ENCODE measurements at regions not wholly inside any gene's neighbourhood (a gene's known extent, or its start where the extent isn't known, plus 50 kb on each side); places are given as distances from the start of the nearest gene placed in this dataset.

DNA sequence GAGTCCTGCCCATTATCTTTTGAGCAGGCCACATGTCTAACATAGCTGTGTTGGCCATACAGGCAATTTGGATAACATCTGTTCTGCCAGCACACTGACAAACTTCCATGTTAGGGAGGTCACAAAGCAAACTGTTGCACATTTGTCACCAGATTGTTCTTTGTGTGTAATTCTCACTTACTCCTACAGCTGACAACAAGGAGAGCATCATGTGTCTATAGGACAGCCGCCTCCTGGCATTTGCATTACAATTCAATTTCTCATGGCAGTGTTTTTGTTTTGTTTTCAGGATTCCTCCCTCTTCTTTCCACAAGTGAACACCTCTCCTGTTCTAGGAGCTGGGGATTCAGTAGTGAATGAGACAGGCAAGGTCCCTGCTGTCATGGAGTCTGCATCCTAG lies 94.3 kb upstream of the LEF1 start:
- no peak for DNase-seq

DNA sequence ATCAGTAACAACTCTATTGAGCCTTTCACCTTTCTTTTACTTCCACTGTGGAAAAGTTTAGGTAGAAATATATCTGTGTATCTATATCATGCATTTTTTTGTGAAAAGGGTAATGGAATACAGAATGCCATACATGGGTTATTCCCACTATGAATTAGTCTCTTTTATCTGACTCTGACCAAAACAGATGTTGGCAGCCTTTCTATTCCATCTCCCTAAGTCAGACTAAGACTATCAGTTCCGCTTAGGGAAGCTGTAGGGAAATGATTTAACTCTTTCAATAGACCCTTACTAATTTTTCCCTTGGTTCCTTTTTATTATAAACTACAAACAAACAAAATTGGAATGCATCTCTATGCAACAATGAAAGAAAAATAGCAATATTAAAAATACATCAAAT lies 92.3 kb upstream of the LEF1 start:
- no peak for DNase-seq

DNA sequence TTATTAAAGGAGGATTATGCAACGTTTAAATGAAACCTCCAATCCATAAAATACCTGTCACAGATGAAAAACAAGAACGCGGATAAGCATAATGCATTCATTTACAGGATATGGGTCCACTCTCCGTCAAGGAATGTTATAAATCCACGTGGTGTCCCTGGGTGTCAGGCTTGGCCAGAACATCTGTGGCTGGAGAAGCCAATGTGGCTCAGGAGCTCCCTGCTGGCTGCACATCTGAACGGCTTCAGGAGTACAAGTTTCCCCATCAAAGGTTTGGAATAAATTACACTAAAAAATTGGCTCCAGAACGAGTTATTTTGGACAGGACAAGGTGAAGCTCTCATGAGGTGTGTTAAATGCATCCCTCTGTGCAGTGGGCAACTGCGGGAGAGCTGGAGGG lies 87.8 kb upstream of the LEF1 start:
- DNase-seq, result no peak

DNA sequence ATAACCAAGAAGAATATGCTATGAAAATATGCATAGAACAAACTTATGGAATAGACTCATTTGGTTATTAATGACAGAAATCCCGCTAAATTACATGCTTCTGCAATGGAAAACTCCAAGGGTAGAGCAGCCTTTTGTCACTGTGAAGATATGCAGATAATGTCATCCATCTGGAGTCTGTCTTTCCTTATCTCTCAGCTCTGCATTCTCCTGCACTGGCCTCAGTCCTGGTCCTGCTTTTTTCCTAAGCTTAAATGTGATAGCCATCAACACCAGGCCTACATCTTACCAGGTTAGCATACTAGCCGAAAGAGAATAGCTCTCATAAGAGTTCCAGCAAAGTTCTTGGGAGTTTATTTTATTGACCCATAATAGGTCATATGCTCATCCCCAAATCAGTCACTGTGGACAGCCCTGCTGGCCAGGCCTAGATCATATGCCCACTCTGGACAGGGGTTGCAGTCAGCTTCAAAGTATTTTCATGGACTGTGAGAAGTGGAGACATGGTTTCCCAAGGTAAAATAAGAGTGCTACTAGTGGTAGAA lies 86.5 kb upstream of the LEF1 start:
- DNase-seq, result no peak

DNA sequence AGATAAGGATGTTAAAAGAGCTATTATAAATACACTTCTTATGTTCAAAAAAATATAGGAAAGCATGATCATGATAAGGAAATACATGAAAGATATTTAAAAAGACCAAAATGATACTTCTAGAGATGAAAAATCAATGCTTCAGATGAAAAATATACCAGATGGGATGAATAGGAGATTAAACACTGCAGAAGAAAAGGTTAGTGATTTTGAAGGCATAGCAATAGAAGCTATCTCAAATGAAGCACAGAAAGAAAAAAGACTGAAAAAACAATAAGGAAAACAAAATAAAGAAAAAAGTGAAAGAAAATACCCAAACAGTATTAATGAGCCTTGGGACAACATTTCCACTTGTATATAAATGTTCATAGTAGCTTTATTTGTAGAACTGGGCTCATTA lies 80.7 kb upstream of the LEF1 start:
- DNase-seq, result no peak

DNA sequence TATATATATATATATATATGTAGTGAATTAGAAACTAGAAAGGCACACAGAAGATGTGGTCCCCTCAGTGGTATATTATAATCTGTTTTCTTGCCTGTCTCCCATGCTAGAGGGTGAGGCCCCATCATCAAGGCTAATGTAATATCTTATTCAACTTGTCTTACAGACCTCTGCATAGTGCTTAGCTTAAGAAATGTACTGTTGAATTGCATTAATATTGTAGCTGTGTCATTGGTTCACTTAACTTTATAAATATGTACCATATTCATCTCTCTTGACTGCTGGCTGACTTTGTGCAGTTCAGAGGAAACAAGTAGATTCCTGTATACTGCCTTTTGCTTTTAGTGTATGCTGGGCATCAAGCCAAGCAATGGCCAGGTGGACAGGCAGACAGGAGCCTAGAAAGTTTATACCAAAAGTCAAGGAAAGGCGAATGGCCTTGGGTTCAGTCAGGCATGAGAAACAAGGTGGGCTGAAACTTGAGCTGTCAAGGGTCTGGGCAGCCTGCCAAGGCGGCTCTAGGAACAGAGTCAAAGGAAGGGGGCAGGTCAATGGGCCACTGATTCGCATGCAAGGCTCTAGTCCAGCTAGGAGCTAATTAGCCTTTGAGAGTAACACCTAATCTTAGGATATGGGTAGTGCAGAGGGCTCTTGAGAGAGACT lies 78.8 kb upstream of the LEF1 start:
- no peak for DNase-seq

DNA sequence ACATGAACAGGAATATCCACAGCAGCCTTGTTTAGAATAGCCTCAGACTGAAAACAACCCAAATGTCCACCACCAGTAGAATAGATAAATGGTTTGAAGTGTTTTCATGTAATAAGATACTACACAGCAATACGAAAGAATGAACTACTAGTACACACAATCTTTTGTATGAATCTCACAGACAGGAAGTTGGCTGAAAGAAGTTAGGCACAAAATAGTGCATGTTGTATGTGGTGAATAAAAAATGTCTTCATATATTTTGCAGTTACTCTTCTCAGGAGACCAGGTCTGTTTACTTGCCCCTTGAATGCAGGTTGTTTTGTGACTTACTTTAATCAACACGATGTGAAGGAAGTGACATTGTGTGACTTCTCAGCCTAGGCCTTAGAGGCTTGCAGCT lies 75.9 kb upstream of the LEF1 start:
- no peak for DNase-seq

DNA sequence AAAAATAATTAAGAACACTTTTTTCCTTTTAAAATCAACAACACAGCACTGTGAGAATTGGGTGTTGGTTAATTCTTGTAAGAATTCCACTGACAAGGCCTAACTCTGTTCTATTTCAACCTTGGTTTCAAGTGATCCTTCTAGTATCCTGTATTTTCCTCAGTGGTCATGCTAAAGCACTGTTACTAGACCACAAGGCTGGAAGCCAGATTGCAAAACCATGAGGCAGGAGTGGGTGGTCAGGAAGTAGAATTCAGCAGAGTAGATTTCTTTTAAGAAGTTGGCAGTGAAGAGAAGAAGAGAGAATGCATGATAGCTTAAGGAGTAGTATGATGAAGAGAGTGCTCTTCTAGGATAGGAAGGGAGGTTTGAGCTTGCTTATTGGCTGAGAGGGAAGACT lies 71.6 kb upstream of the LEF1 start:
- no peak for DNase-seq

DNA sequence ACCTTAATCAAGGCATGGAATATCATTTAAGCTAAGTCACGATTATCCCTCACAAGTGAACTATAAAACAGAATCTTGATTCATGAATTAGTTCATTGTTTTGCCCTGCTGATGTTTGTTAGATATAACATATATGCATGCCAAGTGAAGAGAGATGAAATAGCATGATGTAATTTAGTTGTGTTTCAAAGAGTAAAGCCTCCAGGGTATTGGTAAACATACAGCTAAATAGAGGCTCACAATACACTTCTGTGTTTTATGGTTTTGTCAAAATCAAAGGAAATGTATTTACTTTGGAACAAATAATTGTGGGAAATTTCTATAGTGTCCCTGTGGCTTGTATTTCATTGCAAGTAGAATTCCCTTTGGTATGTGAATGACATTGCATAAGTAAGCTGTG lies 69.0 kb upstream of the LEF1 start:
- DNase-seq, result no peak

DNA sequence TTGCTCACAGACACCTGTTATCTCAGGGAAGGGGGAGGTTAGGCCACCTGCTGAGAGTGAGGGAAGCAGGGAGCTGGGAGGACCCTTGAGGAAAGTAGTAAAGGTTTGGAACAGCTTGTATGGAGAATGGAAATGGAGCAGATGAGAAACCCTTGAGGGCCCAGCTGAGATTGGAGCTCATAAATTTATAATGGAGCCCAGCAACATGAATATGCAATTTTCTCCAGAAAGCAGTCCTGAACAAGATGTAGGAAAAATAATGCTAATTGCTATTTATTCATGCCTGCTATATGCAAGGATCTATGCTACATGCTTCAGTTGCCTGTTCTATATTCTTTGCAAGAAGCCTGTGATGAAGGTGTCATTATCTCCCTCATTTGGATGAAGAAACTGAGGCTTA lies 67.5 kb upstream of the LEF1 start:
- no peak for DNase-seq

DNA sequence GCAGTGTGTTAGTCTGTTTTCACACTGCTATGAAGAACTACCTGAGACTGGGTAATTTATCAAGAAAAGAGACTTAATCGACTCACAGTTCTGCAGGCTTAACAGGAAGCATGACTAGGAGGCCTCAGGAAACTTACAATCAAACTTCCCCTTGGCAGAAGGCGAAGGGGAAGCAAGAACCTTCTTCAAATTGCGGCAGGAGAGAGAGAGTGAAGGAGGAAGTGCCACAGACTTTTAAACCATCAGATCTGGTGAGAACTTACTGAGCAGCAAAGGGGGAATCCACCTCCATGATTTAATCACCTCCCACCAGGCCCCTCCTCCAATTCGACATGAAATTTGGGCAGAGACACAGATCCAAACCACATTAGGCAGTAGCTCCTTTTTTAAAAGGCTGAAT lies 59.2 kb upstream of the LEF1 start:
- no peak for DNase-seq

DNA sequence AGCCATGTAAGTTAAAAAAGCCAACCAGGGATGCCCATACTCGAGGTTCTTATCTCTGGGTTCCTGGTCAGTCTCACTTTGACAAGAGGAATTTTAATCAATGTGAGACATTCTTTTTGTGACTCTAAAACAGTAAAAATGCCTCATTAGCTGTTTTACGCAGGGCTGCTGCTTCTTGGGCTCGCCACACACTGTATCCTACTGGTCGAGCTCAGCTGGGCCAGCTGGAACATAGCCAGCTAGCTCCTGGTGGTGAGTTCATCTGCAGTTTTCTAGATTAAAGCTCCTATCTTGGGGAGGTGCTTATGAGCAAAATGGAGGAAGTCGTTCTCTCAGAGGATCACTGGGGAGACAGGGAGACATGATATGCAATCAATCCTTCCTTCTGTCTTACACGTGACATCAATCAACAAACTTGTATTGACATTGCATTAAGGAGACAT lies 55.9 kb upstream of the LEF1 start:
- no peak for DNase-seq

DNA sequence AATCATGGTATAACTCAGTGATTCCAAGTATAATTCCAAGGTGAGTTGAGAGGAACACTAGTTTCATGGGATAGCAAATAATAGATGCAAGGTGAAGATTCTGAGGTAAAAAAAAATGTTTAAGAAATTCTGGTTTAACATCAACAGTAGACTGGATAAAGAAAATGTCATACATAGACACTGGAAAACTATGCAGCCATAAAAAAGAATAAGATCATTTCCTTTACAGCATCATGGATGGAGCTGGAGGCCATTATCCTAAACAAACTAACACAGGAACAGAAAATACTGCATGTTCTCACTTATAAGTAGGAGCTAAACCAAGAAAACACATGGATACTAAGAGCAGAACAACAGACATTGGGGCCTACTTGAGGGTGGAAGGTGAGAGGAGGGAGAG lies 54.6 kb upstream of the LEF1 start:
- no peak for DNase-seq

DNA sequence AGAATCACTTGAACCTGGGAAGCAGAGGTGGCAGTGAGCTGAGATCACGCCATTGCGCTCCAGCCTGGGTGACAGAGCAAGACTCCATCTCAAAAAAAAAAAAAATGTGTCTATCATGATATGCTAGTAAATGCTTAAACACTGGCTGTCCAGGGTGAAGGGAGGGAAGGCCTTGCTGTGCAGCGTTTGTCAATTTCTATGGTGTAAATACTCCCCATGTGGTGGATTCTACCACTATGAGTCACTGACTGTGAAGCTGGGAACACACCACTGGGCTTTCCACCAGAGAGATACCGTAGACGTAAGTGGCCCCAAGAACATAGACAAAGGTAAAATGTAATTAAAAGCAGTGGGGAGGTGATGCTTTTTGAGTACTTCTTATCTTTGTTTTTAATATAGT lies 51.3 kb upstream of the LEF1 start:
- no peak for DNase-seq

Measured in stimulated activated CD8-positive, alpha-beta memory T cell treated with anti-CD3 and anti-CD28 coated beads, Interleukin-4, amount 100 ng/mL, for 48 hours (primary cell).